ENCODE measurements at regions not wholly inside any gene's neighbourhood (a gene's known extent, or its start where the extent isn't known, plus 50 kb on each side); places are given as distances from the start of the nearest gene placed in this dataset.

DNA sequence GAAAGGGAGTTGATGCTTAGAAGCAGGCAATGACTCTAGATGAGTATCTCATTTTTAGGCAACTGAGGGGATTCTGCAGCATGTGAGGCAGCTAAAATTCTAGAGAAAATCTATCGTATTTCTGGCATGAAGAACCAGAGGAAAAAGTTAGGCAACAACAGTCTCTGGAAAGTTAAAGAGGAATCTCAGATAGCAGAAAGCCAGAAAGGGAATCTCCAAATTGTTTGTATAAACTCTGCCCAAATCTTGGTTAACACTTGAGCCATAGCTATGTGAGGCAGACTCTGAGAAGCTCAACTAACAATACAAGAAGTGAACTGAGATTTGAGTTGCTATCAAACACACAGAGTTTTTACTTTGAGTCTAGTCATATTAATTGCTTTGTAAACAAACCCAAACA lies 215.8 kb upstream of the FZD8 start:
- H3K27me3 ChIP-seq: no peaks in the 10 kb centered on the region
- peaks cover 0 to 7% (median 0%) of the 10 kb centered on the region in 9 donors for H3K4me1 ChIP-seq
- H3K27ac ChIP-seq: no peak overlapping the region
- DNase-seq (no peak), ATAC-seq (no peak)
- peaks cover 0 to 21% (median 5%) of the 10 kb centered on the region in 11 donors for H3K9me3 ChIP-seq
- H3K36me3 ChIP-seq: no peaks in the 10 kb centered on the region
- intact Hi-C loops (cut with DNase I): no loop called here
- 84 to 85% methylated on average over 1 of the region's 1 CpG for WGBS, 2 donors
- H3K4me3 ChIP-seq: no peak overlapping the region
- TF ChIP-seq, protein P1, sequence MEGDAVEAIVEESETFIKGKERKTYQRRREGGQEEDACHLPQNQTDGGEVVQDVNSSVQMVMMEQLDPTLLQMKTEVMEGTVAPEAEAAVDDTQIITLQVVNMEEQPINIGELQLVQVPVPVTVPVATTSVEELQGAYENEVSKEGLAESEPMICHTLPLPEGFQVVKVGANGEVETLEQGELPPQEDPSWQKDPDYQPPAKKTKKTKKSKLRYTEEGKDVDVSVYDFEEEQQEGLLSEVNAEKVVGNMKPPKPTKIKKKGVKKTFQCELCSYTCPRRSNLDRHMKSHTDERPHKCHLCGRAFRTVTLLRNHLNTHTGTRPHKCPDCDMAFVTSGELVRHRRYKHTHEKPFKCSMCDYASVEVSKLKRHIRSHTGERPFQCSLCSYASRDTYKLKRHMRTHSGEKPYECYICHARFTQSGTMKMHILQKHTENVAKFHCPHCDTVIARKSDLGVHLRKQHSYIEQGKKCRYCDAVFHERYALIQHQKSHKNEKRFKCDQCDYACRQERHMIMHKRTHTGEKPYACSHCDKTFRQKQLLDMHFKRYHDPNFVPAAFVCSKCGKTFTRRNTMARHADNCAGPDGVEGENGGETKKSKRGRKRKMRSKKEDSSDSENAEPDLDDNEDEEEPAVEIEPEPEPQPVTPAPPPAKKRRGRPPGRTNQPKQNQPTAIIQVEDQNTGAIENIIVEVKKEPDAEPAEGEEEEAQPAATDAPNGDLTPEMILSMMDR (IDR thresholded peaks at IDR 0.05): no peak

DNA sequence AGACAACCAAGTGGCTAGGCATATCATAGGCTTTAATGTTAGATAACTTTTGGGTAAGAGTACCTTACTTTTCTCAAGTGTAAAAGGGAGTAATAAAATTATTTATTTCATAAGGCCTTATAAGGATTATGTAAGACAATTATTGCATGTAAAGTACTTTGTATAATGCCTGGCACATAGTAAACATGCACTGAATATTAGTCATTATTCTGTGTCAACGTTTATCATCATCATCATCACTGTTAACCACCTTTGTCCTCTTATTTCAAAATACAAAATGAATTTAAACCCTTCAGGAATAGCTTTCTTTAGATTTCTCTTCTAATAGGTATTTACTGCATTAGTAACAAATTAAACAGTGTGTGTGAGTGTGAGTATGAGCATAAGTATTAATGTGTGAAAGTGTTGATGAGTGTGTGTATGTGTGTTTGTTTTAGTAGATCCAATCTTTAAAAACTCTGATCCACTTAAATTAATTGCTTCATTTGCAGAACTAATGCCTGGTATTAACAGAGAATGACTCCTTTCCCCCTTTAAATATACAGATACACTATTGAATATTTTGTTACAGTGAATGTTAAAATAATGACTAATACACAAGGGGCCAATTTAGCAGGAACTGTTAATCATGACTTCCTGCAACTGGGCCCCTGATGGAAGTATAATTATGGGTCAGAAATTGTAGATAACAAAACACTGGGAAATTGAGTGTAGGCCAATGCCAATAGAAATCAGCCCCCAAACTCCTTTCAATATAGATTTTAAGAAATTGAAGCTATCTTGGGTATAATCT lies 213.3 kb upstream of the FZD8 start:
- Histone ChIP-seq H3K27ac (no peak overlapping the region), H3K36me3 (no peaks in the 10 kb centered on the region), H3K4me3 (no peak overlapping the region), H3K4me1 (peaks cover 0 to 13% (median 0%) of the 10 kb centered on the region in 9 donors), H3K9me3 (peaks cover 0 to 13% (median 5%) of the 10 kb centered on the region in 11 donors), H3K27me3 (no peaks in the 10 kb centered on the region)
- TF ChIP-seq, protein P1 (IDR thresholded peaks at IDR 0.05): no peak
- DNase-seq (no peak), ATAC-seq (no peak)
- intact Hi-C loops (cut with DNase I): no loop called here
- WGBS, 2 donors: 63 to 70% methylated on average over 1 of the region's 1 CpG

DNA sequence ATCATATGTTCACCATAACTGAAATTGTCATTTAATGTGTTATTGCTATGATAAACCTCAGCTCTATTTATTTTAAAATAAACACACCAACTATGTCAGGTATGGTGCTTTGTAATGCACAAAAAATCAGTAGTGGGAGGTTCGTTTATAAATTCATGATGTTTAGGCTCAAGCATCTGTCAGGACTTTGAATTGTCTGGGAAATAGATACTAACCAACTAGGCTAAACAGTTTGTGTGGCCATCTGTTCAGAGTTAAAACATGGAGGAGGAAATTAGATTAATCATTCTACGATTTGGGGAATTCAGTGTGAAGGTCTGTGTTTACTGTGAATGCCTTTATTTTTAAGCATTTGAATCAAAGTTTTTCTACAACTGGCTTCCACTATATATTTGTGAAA lies 212.6 kb upstream of the FZD8 start:
- Histone ChIP-seq H3K9me3 (peaks cover 0 to 13% (median 5%) of the 10 kb centered on the region in 11 donors), H3K36me3 (no peaks in the 10 kb centered on the region), H3K27me3 (no peaks in the 10 kb centered on the region), H3K4me1 (peaks cover 0 to 18% (median 0%) of the 10 kb centered on the region in 9 donors), H3K4me3 (no peak overlapping the region), H3K27ac (no peak overlapping the region)
- intact Hi-C loops (cut with DNase I): loop anchor here in 1 of 10 donors (5.0 kb wide), 1 partner anchor 212 kb away; the partner anchor contains the start of gene FZD8
- TF ChIP-seq, protein P1 (IDR thresholded peaks at IDR 0.05): no peak
- 77 to 83% methylated on average over 2 of the region's 2 CpGs for WGBS, 2 donors
- no peak for DNase-seq
- ATAC-seq: no peak

DNA sequence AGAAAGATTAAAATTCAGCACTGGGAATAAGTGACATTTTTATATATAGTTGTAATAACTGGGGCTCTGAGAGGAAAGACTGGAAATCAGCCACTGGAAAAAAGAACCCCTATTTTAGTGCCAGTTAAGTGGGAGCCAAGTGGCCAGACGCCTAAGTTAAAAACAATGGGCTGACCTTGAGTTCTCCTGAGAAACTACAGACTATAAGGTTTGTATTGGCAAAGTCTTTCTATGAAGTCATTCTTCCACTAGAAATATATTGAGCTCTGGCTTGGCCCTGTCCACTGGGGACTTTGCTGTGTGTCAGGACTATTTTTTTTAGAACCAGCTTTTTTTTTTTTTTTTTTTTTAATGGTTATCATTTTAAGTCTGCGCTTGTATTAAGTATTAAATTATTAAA lies 210.6 kb upstream of the FZD8 start:
- Histone ChIP-seq H3K4me3 (no peak overlapping the region), H3K36me3 (no peaks in the 10 kb centered on the region), H3K27ac (peak overlapping the region in 1 of 10 donors; percentile 15), H3K4me1 (peaks cover 0 to 36% (median 3%) of the 10 kb centered on the region in 9 donors), H3K9me3 (peaks cover 0 to under 1% (median 0%) of the 10 kb centered on the region in 11 donors), H3K27me3 (no peaks in the 10 kb centered on the region)
- TF ChIP-seq, protein P1 (IDR thresholded peaks at IDR 0.05): no peak
- DNase-seq (peak in 1 of 2 donors; percentile 21), ATAC-seq (peak in 5 of 8 donors; percentile 70 to 90 (median 79))
- 33 to 45% methylated on average over 2 of the region's 2 CpGs for WGBS, 2 donors
- intact Hi-C loops (cut with DNase I): loop anchor here in 1 of 10 donors (5.0 kb wide), 1 partner anchor 210 kb away; the partner anchor contains the start of gene FZD8

All from heart right ventricle (tissue), 16 donors.